SKM-1 (cell line): ENCODE measurements at regions not wholly inside any gene's neighbourhood (a gene's known extent, or its start where the extent isn't known, plus 50 kb on each side); places are given as distances from the start of the nearest gene placed in this dataset.

Source experiments
- DNase-seq: peaks from one replicate; lab custom pipeline; 2025; ENCODE audit not compliant: unreplicated experiment; lab: John Stamatoyannopoulos, UW

- no peak for DNase-seq
These were observed 594.1 kb downstream of the BRD1 start for GRCh38 chr22:49233507-49234100.

GRCh38 chr22:49232319-49233067 lies 595.2 kb downstream of the BRD1 start:
- DNase-seq = no peak

GRCh38 chr22:49230194-49230577 lies 597.5 kb downstream of the BRD1 start:
- DNase-seq = no peak

DNA sequence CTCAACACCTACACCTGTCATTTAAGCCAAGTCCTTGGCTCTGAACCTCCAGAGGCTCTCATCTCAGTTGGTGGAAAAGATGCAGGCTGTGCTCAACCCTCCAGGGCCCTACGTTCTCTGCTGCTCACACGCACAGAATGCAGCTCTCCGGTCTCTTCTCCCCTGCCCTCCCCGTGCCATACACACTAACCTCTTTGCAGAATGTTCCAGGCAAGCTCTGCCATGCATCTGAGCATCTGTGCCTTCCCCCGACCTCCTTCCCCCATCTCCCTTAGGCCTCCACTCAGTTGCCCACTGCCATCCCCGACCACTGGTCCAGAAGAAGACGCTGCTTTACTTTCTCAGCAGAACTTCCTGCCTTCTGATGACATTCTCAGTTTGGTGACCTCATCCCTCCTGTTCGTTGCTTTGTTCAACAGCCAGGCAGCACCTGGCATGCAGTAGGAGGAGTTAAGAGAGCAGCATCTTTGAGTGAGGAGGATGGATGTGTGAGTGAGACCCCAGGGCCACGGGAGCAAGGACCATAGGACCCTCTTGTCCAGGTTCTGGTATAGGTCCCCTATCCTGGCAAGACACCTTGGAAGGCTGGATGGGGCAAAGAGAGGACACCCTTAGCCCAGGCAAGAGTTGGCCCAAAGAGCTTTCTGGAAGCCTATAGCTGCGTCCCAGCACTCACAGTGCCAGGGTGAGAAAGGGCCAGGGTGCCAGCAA lies 598.0 kb downstream of the BRD1 start:
- DNase-seq = no peak

GRCh38 chr22:49228431-49229037 lies 599.1 kb downstream of the BRD1 start:
- DNase-seq = no peak

- DNase-seq = no peak
These were observed 600.0 kb downstream of the BRD1 start for GRCh38 chr22:49227670-49228069.

- no peak for DNase-seq
These were observed 601.6 kb downstream of the BRD1 start for GRCh38 chr22:49226096-49226495.

DNA sequence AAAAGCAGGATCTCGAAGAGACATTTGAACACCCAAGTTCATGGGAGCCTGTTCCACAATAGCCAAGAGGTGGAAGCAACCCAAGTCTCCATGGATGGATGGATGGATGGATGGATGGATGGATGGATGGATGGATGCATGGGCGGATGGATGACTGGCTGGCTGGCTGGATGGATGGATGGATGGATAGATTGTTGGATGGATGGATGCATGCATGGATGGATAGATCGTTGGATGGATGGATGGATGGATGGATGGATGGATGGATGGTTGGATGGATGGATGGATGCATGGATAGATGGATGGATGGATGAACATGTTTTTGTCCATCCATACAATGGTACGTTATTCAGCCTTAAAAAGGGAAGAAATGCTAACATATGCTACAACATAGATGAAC lies 603.4 kb downstream of the BRD1 start:
- no peak for DNase-seq

- DNase-seq = no peak
These were observed 609.5 kb downstream of the BRD1 start for GRCh38 chr22:49218142-49218541.

DNA sequence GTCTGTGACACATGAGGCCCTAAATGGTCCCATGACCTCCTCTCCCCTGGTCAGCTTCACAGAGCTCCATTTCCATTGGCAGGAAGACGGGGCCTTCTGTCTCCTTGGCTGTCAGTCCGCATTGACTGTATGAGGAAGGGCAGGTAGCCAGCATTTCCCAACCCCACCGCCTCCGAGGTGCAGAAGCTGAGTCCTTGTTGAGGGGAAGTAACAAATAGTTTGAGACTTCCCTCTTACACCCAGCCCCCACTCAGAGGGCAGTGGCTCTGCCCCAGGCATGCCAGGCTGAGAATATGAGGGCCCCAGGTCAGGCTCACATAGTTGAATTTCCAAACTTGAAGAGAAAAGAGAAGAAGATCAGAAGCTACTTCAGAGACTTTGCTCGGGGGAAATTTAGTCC lies 611.1 kb downstream of the BRD1 start:
- DNase-seq = no peak

GRCh38 chr22:49215840-49216239 lies 611.8 kb downstream of the BRD1 start:
- no peak for DNase-seq

DNA sequence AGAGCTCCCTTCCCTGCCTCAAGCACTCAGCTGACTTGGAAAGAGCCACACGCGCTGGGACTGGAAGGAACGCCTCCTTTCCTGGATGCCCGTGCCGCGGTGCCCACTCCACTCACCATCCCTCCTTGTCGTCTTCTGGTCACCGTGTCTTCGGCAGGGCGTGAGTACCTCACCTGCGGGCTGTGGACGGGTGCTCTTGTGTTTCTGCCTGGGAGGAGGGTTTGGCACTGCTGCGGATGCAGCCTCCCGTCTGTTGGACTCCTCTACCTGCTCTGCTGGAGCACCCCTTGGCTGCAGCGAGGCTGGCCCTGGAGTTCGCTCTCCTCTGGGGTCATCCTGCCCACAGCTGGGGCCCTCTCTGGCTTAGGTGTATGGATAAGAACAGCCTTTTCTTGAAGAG lies 612.7 kb downstream of the BRD1 start:
- DNase-seq = no peak

DNA sequence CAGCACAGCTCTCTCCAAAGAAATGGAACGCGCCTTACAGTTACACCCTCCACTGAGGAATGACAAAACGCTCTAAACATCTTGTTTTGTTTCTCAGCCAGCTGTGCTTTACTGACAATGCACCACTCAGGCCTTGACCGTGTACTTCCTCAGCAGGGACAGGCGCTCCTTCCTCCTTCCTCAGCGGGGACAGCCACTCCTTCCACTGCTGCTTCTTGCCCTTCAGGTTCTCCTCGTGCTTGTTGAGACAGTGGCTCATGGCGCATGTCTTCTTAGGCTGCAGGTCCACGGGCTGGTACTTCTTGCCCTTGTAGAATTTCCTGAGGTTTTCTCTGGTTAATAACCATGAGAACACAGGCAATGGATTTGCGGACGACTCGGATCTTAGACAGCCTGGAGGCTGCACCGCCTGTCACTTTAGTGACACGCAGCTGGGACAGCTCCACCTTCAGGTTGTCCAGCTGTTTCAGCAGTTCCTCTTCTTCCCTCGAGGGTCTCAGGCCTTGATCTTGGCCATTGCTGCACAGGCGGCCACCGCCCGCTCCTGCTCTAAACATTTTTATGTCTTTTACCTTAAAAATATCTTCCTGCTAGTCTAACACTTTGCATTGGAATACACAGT lies 613.8 kb downstream of the BRD1 start:
- DNase-seq = no peak

DNA sequence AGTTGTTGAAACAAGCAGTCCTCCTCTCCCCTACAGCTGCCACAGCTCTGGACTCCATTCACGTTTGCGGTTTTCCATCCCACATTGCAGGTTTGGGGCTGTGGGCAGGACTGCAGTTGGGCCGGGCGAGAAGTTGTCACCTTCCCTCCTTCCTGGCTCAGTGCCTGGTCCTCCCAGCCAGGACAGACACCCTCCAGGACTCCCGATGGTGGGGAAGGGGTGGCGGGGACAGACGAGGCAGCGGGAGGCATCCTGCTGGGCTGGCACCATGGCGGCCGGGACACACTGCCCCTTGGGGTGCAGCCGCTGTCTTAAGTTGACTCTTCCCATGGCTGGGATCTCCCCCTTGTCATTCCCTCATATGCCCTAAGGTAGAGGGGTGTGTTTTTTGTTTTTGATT lies 615.2 kb downstream of the BRD1 start:
- DNase-seq = no peak

GRCh38 chr22:49212002-49212401 lies 615.7 kb downstream of the BRD1 start:
- DNase-seq = no peak

- DNase-seq = no peak
These were observed 616.5 kb downstream of the BRD1 start for GRCh38 chr22:49211176-49211575.

DNA sequence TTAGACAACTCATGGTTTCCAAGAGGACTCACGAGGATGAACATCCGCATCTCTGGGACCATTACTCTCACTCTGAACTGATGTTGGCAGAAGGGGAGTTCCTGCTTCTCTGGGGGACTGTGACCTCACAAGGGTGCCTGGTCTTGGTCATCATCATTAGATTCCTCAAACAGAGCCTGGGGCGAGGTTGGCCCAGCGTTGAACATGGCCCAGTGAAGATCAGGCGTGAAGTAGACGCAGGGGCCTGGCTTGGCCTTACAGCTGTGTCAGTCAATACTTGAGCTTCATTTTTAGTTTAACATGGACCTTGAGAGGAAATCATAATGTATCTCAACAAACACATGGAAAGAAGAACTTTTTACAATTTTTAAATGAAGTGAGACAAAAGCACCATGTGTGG lies 617.1 kb downstream of the BRD1 start:
- DNase-seq = no peak

GRCh38 chr22:49209452-49210195 lies 618.0 kb downstream of the BRD1 start:
- no peak for DNase-seq

DNA sequence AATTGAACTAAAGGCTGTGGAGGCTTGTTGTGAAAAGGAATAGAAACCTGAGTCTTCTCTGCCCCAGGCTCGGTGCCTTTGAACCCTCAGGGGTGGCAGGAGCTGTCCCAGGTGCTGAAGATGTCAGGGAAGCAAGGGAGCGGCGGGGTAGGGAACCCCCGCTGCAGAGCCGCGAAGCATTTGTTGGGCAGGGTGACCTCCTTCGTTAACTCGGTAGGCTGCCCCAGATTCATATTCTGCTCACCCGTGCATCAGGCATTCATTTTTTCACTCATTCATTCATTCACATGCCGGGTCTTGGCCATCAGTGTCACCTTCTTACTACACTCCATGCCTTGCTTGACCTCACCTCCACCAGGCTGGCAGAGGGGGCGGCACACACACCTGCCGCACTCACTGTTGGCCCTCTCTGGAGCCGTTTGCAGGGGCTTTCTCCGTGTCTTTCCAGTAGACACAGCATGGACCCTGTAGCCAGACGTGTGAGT lies 618.9 kb downstream of the BRD1 start:
- no peak for DNase-seq

- DNase-seq = no peak
These were observed 619.7 kb downstream of the BRD1 start for GRCh38 chr22:49208004-49208402.
